Keratinocyte (primary cell): ENCODE measurements at regions not wholly inside any gene's neighbourhood (a gene's known extent, or its start where the extent isn't known, plus 50 kb on each side); places are given as distances from the start of the nearest gene placed in this dataset.
A peak's percentile ranks its signal among the peaks of the same experiment; 100 is the strongest.

Experiments used
- DNase-seq: peaks from one replicate; pipeline ENCODE4 v3.0.0-alpha.2; 2011; ENCODE audit warnings: low read depth, missing footprints, low spot score
- FAIRE-seq: peaks from 2 replicates; lab custom pipeline; 2011; peaks lifted over from hg19 to GRCh38; lab: Jason Lieb, UNC
- H2AFZ ChIP-seq: 2 replicates; pipeline ENCODE4 v1.6.0; 2012; ENCODE audit warnings: low read length, control low read depth, inconsistent platforms; ENCODE audit not compliant: control insufficient read depth
- H3K27ac ChIP-seq: 2 replicates; pipeline ENCODE4 v1.5.1; 2011; ENCODE audit warnings: low read length; ENCODE audit not compliant: control insufficient read depth, insufficient read depth
- H3K27me3 ChIP-seq: 3 replicates; pipeline ENCODE4 v1.6.0; 2011; ENCODE audit warnings: low read length; ENCODE audit not compliant: control insufficient read depth, insufficient read depth; ENCODE audit errors: extremely low read depth
- H3K36me3 ChIP-seq, 2 experiments: 2 replicates in 1 of 2; 3 replicates in 1 of 2; pipeline ENCODE4 v1.5.1; 2011; ENCODE audit warnings: low read length in 2 of 2, mild to moderate bottlenecking in 1 of 2; ENCODE audit not compliant: control insufficient read depth in 2 of 2, insufficient read depth in 2 of 2; ENCODE audit errors: extremely low read depth in 1 of 2
- H3K4me1 ChIP-seq: 3 replicates; pipeline ENCODE4 v1.5.1; 2011; ENCODE audit warnings: low read length; ENCODE audit not compliant: control insufficient read depth, insufficient read depth; ENCODE audit errors: extremely low read depth
- H3K4me2 ChIP-seq: 3 replicates; pipeline ENCODE4 v1.6.0; 2011; ENCODE audit warnings: low read depth, low read length; ENCODE audit not compliant: control insufficient read depth, insufficient read depth; ENCODE audit errors: extremely low read depth
- H3K4me3 ChIP-seq, 3 experiments: fragments of 200-600 bp in 1 of 3; sonication (generic) in 1 of 3; 2 replicates in 2 of 3; 3 replicates in 1 of 3; pipeline ENCODE4 v1.5.1; 2011 to 2016; ENCODE audit warnings: low read length in 3 of 3, mild to moderate bottlenecking in 3 of 3, control low read depth in 2 of 3, inconsistent platforms in 1 of 3, low read depth in 1 of 3, mixed read lengths in 1 of 3, mixed run types in 1 of 3, moderate library complexity in 1 of 3; ENCODE audit not compliant: control insufficient read depth in 2 of 3, insufficient read depth in 2 of 3; ENCODE audit errors: extremely low read depth in 1 of 3
- H3K79me2 ChIP-seq: 2 replicates; pipeline ENCODE4 v1.6.0; 2012; ENCODE audit warnings: low read length; ENCODE audit not compliant: control insufficient read depth, insufficient read depth
- H3K9ac ChIP-seq: 3 replicates; pipeline ENCODE4 v1.6.0; 2011; ENCODE audit warnings: low read length; ENCODE audit not compliant: control insufficient read depth, insufficient read depth; ENCODE audit errors: extremely low read depth
- H3K9me1 ChIP-seq: 3 replicates; pipeline ENCODE4 v1.6.0; 2011; ENCODE audit warnings: low read length; ENCODE audit not compliant: control insufficient read depth, insufficient read depth; ENCODE audit errors: extremely low read depth
- H3K9me3 ChIP-seq: 2 replicates; pipeline ENCODE4 v1.5.1; 2012; ENCODE audit warnings: low read depth, low read length; ENCODE audit not compliant: control insufficient read depth
- H4K20me1 ChIP-seq: 3 replicates; pipeline ENCODE4 v1.6.0; 2011; ENCODE audit warnings: low read length; ENCODE audit not compliant: control insufficient read depth, insufficient read depth; ENCODE audit errors: extremely low read depth
- CTCF ChIP-seq, 3 experiments: IDR thresholded peaks in 1 of 3; conservative IDR thresholded peaks in 1 of 3; optimal IDR thresholded peaks in 1 of 3; 2 replicates in 2 of 3; 3 replicates in 1 of 3; pipeline versions ENCODE3 to v1.5.1; 2011; ENCODE audit warnings: low read length in 3 of 3, mild to moderate bottlenecking in 3 of 3, moderate library complexity in 2 of 3, control low read depth in 1 of 3, inconsistent platforms in 1 of 3; ENCODE audit not compliant: insufficient read depth in 2 of 3; ENCODE audit errors: extremely low read depth in 1 of 3
- EZH2 ChIP-seq: IDR thresholded peaks from one replicate; pipeline ENCODE4 v1.6.1; 2012; ENCODE audit warnings: inconsistent platforms, mild to moderate bottlenecking, low read length, moderate library complexity
- dilution Hi-C: fragments of 300-500 bp; cut with MboI; formaldehyde crosslinking; loops from one replicate; pipeline ENCODE4 v1.7.0; 2020; ENCODE audit warnings: low sequenced_read_pairs; ENCODE audit not compliant: extremely low pct_ligation_motif_present

- Histone ChIP-seq H3K4me1 (peaks cover 5% of the 10 kb centered on the region), H3K9me3 (no peaks in the 10 kb centered on the region), H3K4me2 (no peak overlapping the region), H3K27ac (no peak overlapping the region), H3K36me3 (no peaks in the 10 kb centered on the region), H3K27me3 (peaks cover 32% of the 10 kb centered on the region), H4K20me1 (no peaks in the 10 kb centered on the region), H3K9me1 (no peaks in the 10 kb centered on the region), H3K9ac (no peak overlapping the region), H2AFZ (no peak overlapping the region), H3K79me2 (no peaks in the 10 kb centered on the region), H3K4me3 (no peak overlapping the region)
- DNase-seq (no peak), FAIRE-seq (no peak)
- dilution Hi-C loops, result no loop called here
- TF ChIP-seq CTCF (optimal IDR thresholded peaks at IDR 0.05 in 1 of 3, IDR thresholded peaks at IDR 0.05 in 1 of 3, conservative IDR thresholded peaks at IDR 0.05 in 1 of 3; ENCODE audit: extremely low read depth in 1 of 3, insufficient read depth in 2 of 3, low read length in 3 of 3) (no peak), EZH2 (no peak)
Observed at GRCh38 chr20:61173267-61173666, 78.8 kb upstream of the CDH4 start.

- TF ChIP-seq CTCF (optimal IDR thresholded peaks at IDR 0.05 in 1 of 3, IDR thresholded peaks at IDR 0.05 in 1 of 3, conservative IDR thresholded peaks at IDR 0.05 in 1 of 3; ENCODE audit: extremely low read depth in 1 of 3, insufficient read depth in 2 of 3, low read length in 3 of 3) (no peak), EZH2 (no peak)
- H3K4me3 ChIP-seq, result no peak overlapping the region
- DNase-seq, result peak; percentile 73
- H4K20me1 ChIP-seq, result no peaks in the 10 kb centered on the region
- no peaks in the 10 kb centered on the region for H3K9me3 ChIP-seq
- H3K9ac ChIP-seq, result no peak overlapping the region
- dilution Hi-C loops, result no loop called here
- peaks cover 5% of the 10 kb centered on the region for H3K4me1 ChIP-seq
- peaks cover 26% of the 10 kb centered on the region for H3K27me3 ChIP-seq
- FAIRE-seq, result no peak
- H3K4me2 ChIP-seq, result no peak overlapping the region
- no peaks in the 10 kb centered on the region for H3K79me2 ChIP-seq
- no peak overlapping the region for H2AFZ ChIP-seq
- H3K9me1 ChIP-seq, result no peaks in the 10 kb centered on the region
- no peaks in the 10 kb centered on the region for H3K36me3 ChIP-seq
- H3K27ac ChIP-seq, result no peak overlapping the region
Observed at GRCh38 chr20:61173961-61174725, 77.9 kb upstream of the CDH4 start.
